OCI-LY7 (cell line): ENCODE measurements at regions not wholly inside any gene's neighbourhood (a gene's known extent, or its start where the extent isn't known, plus 50 kb on each side); places are given as distances from the start of the nearest gene placed in this dataset.

Experiments
- BruUV-seq: library from RNA; stranded (reverse); fragments of 400-500 nt; replicated peaks from 2 replicates; lab custom pipeline; 2021; lab: Mats Ljungman, UMichigan
- CTCF ChIA-PET: fragments of 300-600 bp; sonication (Branson Sonifier 250); formaldehyde crosslinking; loops from one replicate; lab custom pipeline; 2022; ENCODE audit warnings: antibody characterized with exemption; ENCODE audit not compliant: unreplicated experiment; lab: Charles Lee
- POLR2A ChIA-PET: fragments of 300-600 bp; sonication (Branson Sonifier 250); formaldehyde crosslinking; loops from one replicate; lab custom pipeline; 2022; ENCODE audit warnings: antibody characterized with exemption; lab: Charles Lee
- DNase-seq: peaks from one replicate; pipeline ENCODE4 v3.0.0-alpha.2; 2015; ENCODE audit warnings: low spot score
- H2AFZ ChIP-seq: fragments of 200-600 bp; sonication (generic), shearing (Covaris generic); 2 replicates; pipeline ENCODE4 v1.6.1; 2014; ENCODE audit warnings: mild to moderate bottlenecking, antibody characterized with exemption, low read length, moderate library complexity
- H3K27ac ChIP-seq: fragments of 200-600 bp; sonication (generic); 2 replicates; pipeline ENCODE4 v1.5.1; 2014; ENCODE audit warnings: mixed run types, low read depth, mild to moderate bottlenecking, moderate library complexity, low read length, inconsistent platforms; ENCODE audit not compliant: poor library complexity, severe bottlenecking
- H3K36me3 ChIP-seq: fragments of 200-600 bp; sonication (generic); 2 replicates; pipeline ENCODE4 v1.6.1; 2014; ENCODE audit warnings: mild to moderate bottlenecking, antibody characterized with exemption, low read length, moderate library complexity, mixed read lengths; ENCODE audit not compliant: insufficient read depth
- H3K4me1 ChIP-seq: fragments of 200-600 bp; sonication (generic); 2 replicates; pipeline ENCODE4 v1.5.1; 2014; ENCODE audit warnings: mild to moderate bottlenecking, low read length; ENCODE audit not compliant: insufficient read depth, poor library complexity, severe bottlenecking
- H3K4me2 ChIP-seq: fragments of 200-600 bp; sonication (generic); 2 replicates; pipeline ENCODE4 v1.6.1; 2014; ENCODE audit warnings: mild to moderate bottlenecking, low read length
- H3K4me3 ChIP-seq: fragments of 200-600 bp; sonication (generic); 2 replicates; pipeline ENCODE4 v1.5.1; 2014; ENCODE audit warnings: mild to moderate bottlenecking, low read depth, low read length; ENCODE audit not compliant: poor library complexity, severe bottlenecking
- H3K79me2 ChIP-seq: fragments of 200-600 bp; sonication (generic); 2 replicates; pipeline ENCODE4 v1.6.1; 2016; ENCODE audit warnings: low read depth, mild to moderate bottlenecking, low read length, moderate library complexity, mixed read lengths; ENCODE audit not compliant: insufficient read depth
- H3K9me2 ChIP-seq: fragments of 200-600 bp; sonication (generic); 2 replicates; pipeline ENCODE4 v1.6.1; 2016; ENCODE audit warnings: mild to moderate bottlenecking, low read length, mixed read lengths; ENCODE audit not compliant: insufficient read depth
- H3K9me3 ChIP-seq: fragments of 200-600 bp; sonication (generic); 2 replicates; pipeline ENCODE4 v1.6.1; 2014; ENCODE audit warnings: mild to moderate bottlenecking, mixed run types, low read length, mixed read lengths
- H4K20me1 ChIP-seq: fragments of 200-600 bp; sonication (generic); 2 replicates; pipeline ENCODE4 v1.6.1; 2014; ENCODE audit warnings: mild to moderate bottlenecking, antibody characterized with exemption, low read length, moderate library complexity, mixed read lengths; ENCODE audit not compliant: insufficient read depth
- EZH2phosphoT487 ChIP-seq: fragments of 200-600 bp; sonication (generic); IDR thresholded peaks from 2 replicates; pipeline ENCODE4 v1.6.1; 2018; ENCODE audit warnings: low read depth, borderline replicate concordance, mild to moderate bottlenecking, mixed run types, antibody characterized with exemption, low read length, moderate library complexity, mixed read lengths
- intact Hi-C: fragments of 100-400 bp; cut with micrococcal nuclease; formaldehyde crosslinking; loops from one replicate; pipeline ENCODE4 v1.10.0; 2022; ENCODE audit not compliant: unreplicated experiment
- TF ChIP-seq, protein P1 (sequence below): fragments of 200-600 bp; sonication (generic); conservative IDR thresholded peaks from 2 replicates; pipeline ENCODE4 v1.5.1; 2014; ENCODE audit warnings: mild to moderate bottlenecking, antibody characterized with exemption, low read length, moderate library complexity, mixed read lengths

DNA sequence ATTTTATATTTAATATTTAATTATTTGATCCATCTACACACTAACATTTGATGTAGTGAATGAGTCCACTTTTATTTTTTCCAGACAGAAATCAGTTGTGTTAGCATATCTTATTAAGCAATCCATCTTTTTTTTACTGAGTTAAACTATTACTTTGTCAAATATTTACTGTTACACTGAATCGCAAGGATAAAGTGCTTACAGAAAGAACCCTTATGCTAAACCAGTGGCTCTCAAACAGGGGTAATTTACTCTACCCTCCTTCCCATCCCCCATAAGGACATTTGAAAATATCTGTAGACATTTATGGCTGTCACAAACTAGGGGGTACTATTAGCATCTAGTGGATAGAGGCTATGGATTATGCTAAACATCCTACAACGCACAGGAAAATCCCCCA lies 508.2 kb downstream of the C12orf50 start:
- ChIA-PET CTCF (no interaction called here), POLR2A (no interaction called here)
- no peaks in the 10 kb centered on the region for H3K4me1 ChIP-seq
- no peak overlapping the region for H3K27ac ChIP-seq
- no peaks in the 10 kb centered on the region for H4K20me1 ChIP-seq
- BruUV-seq, result no TSS peak
- TF ChIP-seq EZH2phosphoT487, result no peak
- TF ChIP-seq, protein P1, sequence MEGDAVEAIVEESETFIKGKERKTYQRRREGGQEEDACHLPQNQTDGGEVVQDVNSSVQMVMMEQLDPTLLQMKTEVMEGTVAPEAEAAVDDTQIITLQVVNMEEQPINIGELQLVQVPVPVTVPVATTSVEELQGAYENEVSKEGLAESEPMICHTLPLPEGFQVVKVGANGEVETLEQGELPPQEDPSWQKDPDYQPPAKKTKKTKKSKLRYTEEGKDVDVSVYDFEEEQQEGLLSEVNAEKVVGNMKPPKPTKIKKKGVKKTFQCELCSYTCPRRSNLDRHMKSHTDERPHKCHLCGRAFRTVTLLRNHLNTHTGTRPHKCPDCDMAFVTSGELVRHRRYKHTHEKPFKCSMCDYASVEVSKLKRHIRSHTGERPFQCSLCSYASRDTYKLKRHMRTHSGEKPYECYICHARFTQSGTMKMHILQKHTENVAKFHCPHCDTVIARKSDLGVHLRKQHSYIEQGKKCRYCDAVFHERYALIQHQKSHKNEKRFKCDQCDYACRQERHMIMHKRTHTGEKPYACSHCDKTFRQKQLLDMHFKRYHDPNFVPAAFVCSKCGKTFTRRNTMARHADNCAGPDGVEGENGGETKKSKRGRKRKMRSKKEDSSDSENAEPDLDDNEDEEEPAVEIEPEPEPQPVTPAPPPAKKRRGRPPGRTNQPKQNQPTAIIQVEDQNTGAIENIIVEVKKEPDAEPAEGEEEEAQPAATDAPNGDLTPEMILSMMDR, result no peak
- no peaks in the 10 kb centered on the region for H3K36me3 ChIP-seq
- H3K79me2 ChIP-seq, result no peaks in the 10 kb centered on the region
- no peak for DNase-seq
- H2AFZ ChIP-seq, result no peak overlapping the region
- H3K4me3 ChIP-seq, result no peak overlapping the region
- no peaks in the 10 kb centered on the region for H3K9me2 ChIP-seq
- intact Hi-C loops, result no loop called here
- no peaks in the 10 kb centered on the region for H3K9me3 ChIP-seq
- H3K4me2 ChIP-seq, result no peak overlapping the region

DNA sequence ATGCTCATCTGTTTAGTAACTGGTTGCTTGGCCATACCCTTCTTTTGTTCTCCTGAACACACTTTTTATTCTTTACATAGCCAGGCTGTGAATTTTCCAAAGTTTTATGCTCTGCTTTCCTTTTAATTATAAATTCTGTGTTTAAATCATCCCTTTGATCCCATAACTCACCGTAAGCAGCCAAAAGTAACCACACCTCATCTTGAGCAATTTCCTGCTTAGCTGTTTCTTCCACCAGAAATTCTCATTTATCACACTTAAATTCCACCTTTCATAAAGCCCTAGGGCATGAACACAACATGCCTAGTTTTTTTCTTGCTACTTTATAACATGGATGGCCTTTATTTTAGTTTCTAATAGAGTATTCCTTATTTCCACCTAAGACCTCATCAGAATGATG lies 510.7 kb downstream of the C12orf50 start:
- Histone ChIP-seq H3K9me3 (no peaks in the 10 kb centered on the region), H3K4me2 (no peak overlapping the region), H3K36me3 (no peaks in the 10 kb centered on the region), H3K79me2 (no peaks in the 10 kb centered on the region), H2AFZ (no peak overlapping the region), H4K20me1 (no peaks in the 10 kb centered on the region), H3K27ac (no peak overlapping the region), H3K4me1 (no peaks in the 10 kb centered on the region), H3K4me3 (no peak overlapping the region), H3K9me2 (no peaks in the 10 kb centered on the region)
- ChIA-PET CTCF (no interaction called here), POLR2A (no interaction called here)
- DNase-seq, result no peak
- intact Hi-C loops, result no loop called here
- TF ChIP-seq, protein P1, result no peak
- TF ChIP-seq EZH2phosphoT487, result no peak
- BruUV-seq, result no TSS peak

DNA sequence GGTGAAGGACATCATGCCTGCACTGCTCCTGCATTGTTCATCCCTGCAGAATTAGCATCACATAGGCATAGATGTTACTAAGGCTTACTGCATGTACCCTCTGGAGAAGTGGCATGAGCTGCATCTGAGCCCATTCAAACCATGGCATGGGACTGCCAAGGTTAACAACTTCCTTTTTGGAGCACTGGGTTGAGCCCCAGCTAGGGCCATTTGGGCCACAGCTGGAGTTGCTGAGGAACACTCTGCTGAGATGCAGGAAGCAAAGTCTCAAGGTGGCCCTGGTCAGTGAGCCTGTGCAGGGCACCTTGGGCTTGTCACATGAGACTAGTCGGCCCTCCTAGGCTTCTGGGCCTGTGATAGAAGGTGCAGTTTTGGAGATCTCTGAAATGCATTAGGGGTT lies 511.2 kb downstream of the C12orf50 start:
- H3K9me2 ChIP-seq, result no peaks in the 10 kb centered on the region
- no peaks in the 10 kb centered on the region for H3K9me3 ChIP-seq
- no TSS peak for BruUV-seq
- H3K4me2 ChIP-seq, result no peak overlapping the region
- TF ChIP-seq, protein P1, result no peak
- no peak for TF ChIP-seq EZH2phosphoT487
- H3K4me1 ChIP-seq, result no peaks in the 10 kb centered on the region
- ChIA-PET POLR2A (no interaction called here), CTCF (no interaction called here)
- H3K4me3 ChIP-seq, result no peak overlapping the region
- H3K27ac ChIP-seq, result no peak overlapping the region
- no peaks in the 10 kb centered on the region for H3K79me2 ChIP-seq
- no peaks in the 10 kb centered on the region for H4K20me1 ChIP-seq
- no peak overlapping the region for H2AFZ ChIP-seq
- DNase-seq, result no peak
- H3K36me3 ChIP-seq, result no peaks in the 10 kb centered on the region
- intact Hi-C loops, result no loop called here
